ENCODE measurements at regions not wholly inside any gene's neighbourhood (a gene's known extent, or its start where the extent isn't known, plus 50 kb on each side); places are given as distances from the start of the nearest gene placed in this dataset.

DNA sequence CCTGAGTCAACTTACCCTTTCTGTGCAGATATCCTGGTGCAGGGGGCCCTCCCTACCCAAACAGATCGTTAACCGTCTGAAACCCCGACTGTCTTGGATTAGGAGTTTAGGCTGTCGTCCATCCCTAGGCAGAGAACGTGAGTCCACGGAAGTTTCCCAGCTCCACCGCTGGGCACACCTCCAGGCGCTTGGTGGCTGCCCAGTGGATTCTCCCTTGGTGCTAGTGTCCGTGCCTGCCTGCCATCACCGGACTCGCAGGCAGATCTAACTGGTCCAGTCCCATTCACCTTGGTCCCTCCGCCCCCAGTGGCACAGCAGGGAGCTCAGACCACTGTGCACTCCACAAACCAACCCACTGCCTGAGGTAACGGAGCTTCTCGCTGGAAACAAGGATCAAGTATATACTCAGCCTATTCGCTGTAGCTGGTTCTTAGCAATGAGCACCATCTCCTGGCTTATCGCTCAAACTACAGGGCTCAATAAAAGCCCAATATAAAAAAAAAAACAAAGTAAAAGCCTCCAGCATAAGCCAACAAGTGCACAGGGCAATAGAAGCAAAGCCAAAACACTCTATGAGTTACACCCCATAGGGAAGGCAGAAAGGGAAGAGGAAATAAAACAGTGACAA is 79.5 kb upstream of the USP9Y start:
- ATAC-seq = peak in 1 of 2 donors; percentile 49
- intact Hi-C loops (cut with DNase I; ENCODE audit: low total_unique reads) (no loop called here), in situ Hi-C loops (cut with MboI; ENCODE audit: low sequenced_read_pairs in 4 of 4) (no loop called here)
- TF ChIP-seq, protein P1, sequence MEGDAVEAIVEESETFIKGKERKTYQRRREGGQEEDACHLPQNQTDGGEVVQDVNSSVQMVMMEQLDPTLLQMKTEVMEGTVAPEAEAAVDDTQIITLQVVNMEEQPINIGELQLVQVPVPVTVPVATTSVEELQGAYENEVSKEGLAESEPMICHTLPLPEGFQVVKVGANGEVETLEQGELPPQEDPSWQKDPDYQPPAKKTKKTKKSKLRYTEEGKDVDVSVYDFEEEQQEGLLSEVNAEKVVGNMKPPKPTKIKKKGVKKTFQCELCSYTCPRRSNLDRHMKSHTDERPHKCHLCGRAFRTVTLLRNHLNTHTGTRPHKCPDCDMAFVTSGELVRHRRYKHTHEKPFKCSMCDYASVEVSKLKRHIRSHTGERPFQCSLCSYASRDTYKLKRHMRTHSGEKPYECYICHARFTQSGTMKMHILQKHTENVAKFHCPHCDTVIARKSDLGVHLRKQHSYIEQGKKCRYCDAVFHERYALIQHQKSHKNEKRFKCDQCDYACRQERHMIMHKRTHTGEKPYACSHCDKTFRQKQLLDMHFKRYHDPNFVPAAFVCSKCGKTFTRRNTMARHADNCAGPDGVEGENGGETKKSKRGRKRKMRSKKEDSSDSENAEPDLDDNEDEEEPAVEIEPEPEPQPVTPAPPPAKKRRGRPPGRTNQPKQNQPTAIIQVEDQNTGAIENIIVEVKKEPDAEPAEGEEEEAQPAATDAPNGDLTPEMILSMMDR (IDR thresholded peaks at IDR 0.05 in 4 of 5, conservative IDR thresholded peaks at IDR 0.05 in 1 of 5) = peak in 1 of 5 experiments; percentile 12
- no peak for TF ChIP-seq POLR2A (IDR thresholded peaks at IDR 0.05)
- Histone ChIP-seq H3K27me3 (no peaks in the 10 kb centered on the region), H3K4me1 (no peaks in the 10 kb centered on the region), H3K27ac (no peak overlapping the region), H3K36me3 (no peaks in the 10 kb centered on the region), H3K4me3 (no peak overlapping the region), H3K9me3 (no peaks in the 10 kb centered on the region)
- no peak for DNase-seq

GRCh38 chrY:12623204-12623603 is 77.8 kb upstream of the USP9Y start:
- intact Hi-C loops (cut with DNase I; ENCODE audit: low total_unique reads) (no loop called here), in situ Hi-C loops (cut with MboI; ENCODE audit: low sequenced_read_pairs in 4 of 4) (no loop called here)
- DNase-seq (no peak), ATAC-seq (no peak)
- no peaks in the 10 kb centered on the region for H3K27me3 ChIP-seq
- H3K4me3 ChIP-seq = no peak overlapping the region
- no peak for TF ChIP-seq POLR2A (IDR thresholded peaks at IDR 0.05)
- TF ChIP-seq, protein P1 (IDR thresholded peaks at IDR 0.05 in 4 of 5, conservative IDR thresholded peaks at IDR 0.05 in 1 of 5) = no peak
- no peak overlapping the region for H3K27ac ChIP-seq
- no peaks in the 10 kb centered on the region for H3K4me1 ChIP-seq
- no peaks in the 10 kb centered on the region for H3K36me3 ChIP-seq
- H3K9me3 ChIP-seq = no peaks in the 10 kb centered on the region

- Histone ChIP-seq H3K4me3 (no peak overlapping the region), H3K27ac (no peak overlapping the region), H3K4me1 (no peaks in the 10 kb centered on the region), H3K27me3 (no peaks in the 10 kb centered on the region), H3K9me3 (no peaks in the 10 kb centered on the region), H3K36me3 (no peaks in the 10 kb centered on the region)
- no peak for ATAC-seq
- in situ Hi-C loops (cut with MboI; ENCODE audit: low sequenced_read_pairs in 4 of 4) (no loop called here), intact Hi-C loops (cut with DNase I; ENCODE audit: low total_unique reads) (no loop called here)
- DNase-seq = no peak
- TF ChIP-seq, protein P1 (IDR thresholded peaks at IDR 0.05 in 4 of 5, conservative IDR thresholded peaks at IDR 0.05 in 1 of 5) = no peak
- TF ChIP-seq POLR2A (IDR thresholded peaks at IDR 0.05) = no peak
Observed at GRCh38 chrY:12642986-12643385, 58.0 kb upstream of the USP9Y start.

GRCh38 chrY:12643693-12644348 is 57.2 kb upstream of the USP9Y start:
- no peaks in the 10 kb centered on the region for H3K4me1 ChIP-seq
- H3K36me3 ChIP-seq = no peaks in the 10 kb centered on the region
- TF ChIP-seq, protein P1 (IDR thresholded peaks at IDR 0.05 in 4 of 5, conservative IDR thresholded peaks at IDR 0.05 in 1 of 5) = no peak
- no peak for TF ChIP-seq POLR2A (IDR thresholded peaks at IDR 0.05)
- ATAC-seq (no peak), DNase-seq (no peak)
- intact Hi-C loops (cut with DNase I; ENCODE audit: low total_unique reads) = no loop called here
- no peak overlapping the region for H3K27ac ChIP-seq
- in situ Hi-C loops (cut with MboI; ENCODE audit: low sequenced_read_pairs in 4 of 4) = no loop called here
- no peaks in the 10 kb centered on the region for H3K9me3 ChIP-seq
- no peak overlapping the region for H3K4me3 ChIP-seq
- no peaks in the 10 kb centered on the region for H3K27me3 ChIP-seq

Measured in gastrocnemius medialis (tissue), 4 donors.